Ammon's horn (tissue), 1 donor: ENCODE measurements at regions not wholly inside any gene's neighbourhood (a gene's known extent, or its start where the extent isn't known, plus 50 kb on each side); places are given as distances from the start of the nearest gene placed in this dataset.

Experiments used
- DNase-seq: peaks from one replicate; pipeline ENCODE4 v3.0.0-alpha.2; 2016; ENCODE audit warnings: low spot score

- no peak for DNase-seq
Measured at GRCh38 chr5:61823781-61824180, 482.2 kb upstream of the KIF2A start.

GRCh38 chr5:61824396-61824795 is 481.6 kb upstream of the KIF2A start:
- DNase-seq: no peak

DNA sequence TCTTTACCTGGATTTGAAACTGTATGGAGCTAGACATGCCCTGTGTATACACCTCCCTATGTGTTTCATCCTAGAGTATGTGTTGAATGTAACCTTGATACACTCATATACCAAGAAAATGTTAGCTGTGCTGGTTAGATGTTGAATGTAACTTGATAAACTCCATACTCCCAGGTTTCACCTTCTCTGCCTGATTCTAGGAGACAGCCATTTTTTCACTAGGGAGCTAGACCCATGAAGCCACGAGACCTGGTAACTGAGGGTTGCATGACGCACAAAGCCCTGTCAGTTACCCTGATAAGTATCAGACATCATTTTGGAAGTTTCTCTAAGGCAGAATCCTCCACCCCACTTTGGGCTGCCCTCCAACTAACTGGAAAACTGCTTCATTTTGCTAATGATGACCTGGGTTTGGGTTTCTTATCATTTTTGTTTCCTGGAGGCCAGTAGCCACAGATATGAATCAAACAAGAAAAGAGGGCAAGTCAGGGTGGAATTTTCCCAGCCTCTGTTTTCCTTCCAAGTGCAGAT is 478.5 kb upstream of the KIF2A start:
- no peak for DNase-seq

DNA sequence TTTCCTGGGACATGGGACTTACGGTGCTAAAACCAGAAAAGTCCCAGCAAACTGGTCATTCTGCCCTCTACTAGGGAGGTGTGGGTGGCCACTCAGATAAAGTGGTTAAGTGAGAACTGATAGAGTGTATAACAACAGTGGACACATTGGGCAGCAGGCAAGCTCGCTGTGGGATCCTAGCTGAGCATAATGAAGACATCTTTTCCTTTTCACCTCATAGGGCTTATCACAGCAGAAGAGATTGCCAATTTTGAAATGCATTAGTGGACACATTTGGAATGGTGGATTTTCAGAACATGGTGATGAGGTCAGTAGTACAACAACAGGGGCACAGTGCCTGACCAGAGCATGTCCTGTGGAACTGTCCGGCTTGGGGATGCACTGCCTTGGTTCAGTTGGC is 477.1 kb upstream of the KIF2A start:
- DNase-seq: no peak

GRCh38 chr5:61831736-61832135 is 474.3 kb upstream of the KIF2A start:
- DNase-seq: no peak

- no peak for DNase-seq
Measured at GRCh38 chr5:61837788-61838187, 468.2 kb upstream of the KIF2A start.

GRCh38 chr5:61840361-61840760 is 465.6 kb upstream of the KIF2A start:
- no peak for DNase-seq

- no peak for DNase-seq
Measured at GRCh38 chr5:61842840-61843239, 463.2 kb upstream of the KIF2A start.

DNA sequence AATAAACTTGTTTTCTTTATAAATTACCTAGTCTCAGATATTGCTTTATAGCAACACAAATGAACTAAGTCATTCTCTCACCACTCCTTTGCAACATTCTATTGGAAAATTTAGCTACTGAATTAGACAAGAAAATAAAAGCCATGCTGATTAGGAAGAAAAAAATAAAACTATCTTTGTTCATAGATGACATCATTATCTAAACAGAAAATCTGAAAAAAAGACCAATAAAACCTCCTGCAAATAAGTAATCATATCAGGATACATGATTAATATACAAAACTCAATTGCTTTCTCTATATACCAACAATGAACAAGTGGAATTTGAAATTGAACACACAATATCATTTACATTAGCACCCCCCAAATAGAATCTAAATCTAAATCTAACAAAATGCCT is 455.3 kb upstream of the KIF2A start:
- DNase-seq: no peak

DNA sequence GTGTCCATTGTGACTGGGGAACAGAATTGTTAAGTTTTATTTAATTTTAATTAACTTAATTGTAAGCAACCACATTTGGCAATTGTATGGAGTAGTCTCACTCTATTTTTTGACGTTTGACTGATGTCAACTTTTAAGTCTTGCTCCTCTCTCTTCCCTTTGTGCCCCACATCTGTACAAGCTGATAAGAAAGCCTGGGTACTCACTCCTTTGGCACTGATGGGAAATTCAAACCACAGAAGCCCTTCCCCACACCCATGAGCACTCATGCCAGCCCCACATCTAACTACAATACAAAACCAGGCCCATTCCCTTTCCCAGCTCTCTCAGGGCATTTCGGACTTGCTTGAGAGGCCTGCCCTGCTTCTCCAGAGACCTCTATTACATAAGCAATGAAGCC is 451.5 kb upstream of the KIF2A start:
- DNase-seq: no peak

GRCh38 chr5:61860978-61861377 is 445.0 kb upstream of the KIF2A start:
- no peak for DNase-seq

DNA sequence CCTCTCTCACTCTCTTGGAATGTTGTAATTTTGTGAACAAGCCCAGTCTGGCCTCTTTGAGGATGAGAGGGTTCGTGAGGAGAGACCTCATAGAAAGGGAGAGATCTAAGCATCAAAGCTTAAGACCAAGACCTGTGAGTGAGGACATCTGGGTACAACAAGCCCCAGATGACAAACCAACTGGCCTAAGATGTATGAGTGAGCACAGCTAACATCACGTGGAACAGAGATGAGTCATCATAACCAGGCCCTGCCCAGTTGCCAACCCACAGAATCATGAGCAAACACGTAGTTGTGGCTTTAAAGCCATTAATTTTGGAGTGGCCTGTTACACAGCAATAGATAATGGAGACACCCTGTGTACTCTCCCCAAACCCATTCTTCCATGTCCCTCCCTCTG is 439.1 kb upstream of the KIF2A start:
- no peak for DNase-seq

GRCh38 chr5:61869333-61869732 is 436.7 kb upstream of the KIF2A start:
- DNase-seq: no peak

DNA sequence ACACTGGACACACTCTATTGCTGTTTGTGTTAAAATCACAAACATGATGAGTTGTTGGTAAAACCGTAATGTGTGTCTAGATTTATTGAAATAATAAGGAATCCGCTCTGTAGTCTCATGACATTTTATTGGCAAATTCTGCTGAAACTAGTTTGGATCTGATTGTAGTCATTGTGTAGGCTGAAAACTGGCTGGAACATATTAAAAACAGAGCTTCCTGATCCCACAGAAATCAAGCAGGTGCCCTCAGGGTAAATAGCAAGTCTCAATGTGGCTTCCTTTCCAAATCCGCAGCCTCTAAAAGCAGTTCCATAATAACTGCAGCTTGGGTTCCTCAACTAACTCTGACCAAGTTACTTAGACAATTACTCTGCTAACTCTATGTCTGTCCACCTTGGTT is 427.5 kb upstream of the KIF2A start:
- DNase-seq: no peak

DNA sequence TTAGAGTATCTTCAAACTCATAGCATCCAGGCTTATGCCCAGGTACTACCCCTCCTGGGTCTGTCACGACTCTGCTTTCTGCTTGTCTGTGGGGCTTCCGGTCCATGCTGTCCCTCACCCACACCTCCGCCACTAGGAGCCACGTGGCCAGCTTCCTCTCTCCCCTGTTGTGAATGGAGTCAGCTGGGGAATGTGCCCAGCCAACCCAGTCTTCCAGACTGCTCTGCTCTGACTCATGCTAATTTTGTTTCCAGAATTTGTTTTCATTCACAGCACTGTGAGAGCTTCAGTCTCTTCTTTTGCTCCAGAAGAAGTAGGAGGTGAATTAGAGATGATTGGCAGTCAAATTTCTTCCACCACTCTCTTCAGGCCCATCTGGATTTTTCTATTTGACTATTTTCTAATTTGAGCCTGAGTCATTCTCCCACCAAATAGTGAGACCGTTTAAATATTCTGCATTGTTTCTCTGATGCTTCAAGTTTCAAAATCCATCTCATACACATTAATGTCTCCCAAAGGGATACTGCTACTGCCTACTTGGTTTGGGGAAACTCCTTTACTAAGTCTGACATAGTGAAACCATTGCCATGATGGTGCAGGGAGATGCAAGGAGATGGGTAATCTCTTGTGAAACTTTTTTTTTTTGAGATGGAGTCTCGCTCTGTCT is 424.1 kb upstream of the KIF2A start:
- peak; percentile 65 for DNase-seq

DNA sequence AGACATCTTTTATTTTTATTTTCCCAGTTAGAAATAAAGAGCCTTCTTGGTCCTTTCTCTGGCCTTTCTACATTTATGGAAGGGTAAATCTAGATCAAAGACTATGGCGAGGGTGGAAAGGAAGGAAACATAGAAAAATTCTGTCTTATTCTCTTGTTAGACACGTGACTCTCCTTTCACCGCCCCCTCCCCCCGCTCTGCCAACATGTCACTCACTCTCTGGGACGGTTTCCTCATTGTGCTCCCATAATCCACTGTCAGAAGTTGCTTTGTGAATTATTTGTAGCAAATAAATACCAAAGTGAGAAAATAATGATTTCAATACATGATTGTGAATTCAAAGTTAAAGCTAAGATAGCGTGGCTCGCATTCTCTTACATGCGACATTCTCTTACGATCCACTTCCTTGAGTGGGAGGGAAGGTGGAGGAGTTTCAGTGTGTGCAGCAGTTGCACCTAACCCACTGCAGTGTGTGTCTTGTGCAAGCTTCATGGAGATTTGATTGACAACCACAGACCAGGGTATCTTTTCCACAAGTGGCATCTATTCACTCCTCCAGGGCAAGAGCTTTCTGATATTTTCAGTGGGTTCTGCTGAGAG is 423.0 kb upstream of the KIF2A start:
- DNase-seq: no peak

DNA sequence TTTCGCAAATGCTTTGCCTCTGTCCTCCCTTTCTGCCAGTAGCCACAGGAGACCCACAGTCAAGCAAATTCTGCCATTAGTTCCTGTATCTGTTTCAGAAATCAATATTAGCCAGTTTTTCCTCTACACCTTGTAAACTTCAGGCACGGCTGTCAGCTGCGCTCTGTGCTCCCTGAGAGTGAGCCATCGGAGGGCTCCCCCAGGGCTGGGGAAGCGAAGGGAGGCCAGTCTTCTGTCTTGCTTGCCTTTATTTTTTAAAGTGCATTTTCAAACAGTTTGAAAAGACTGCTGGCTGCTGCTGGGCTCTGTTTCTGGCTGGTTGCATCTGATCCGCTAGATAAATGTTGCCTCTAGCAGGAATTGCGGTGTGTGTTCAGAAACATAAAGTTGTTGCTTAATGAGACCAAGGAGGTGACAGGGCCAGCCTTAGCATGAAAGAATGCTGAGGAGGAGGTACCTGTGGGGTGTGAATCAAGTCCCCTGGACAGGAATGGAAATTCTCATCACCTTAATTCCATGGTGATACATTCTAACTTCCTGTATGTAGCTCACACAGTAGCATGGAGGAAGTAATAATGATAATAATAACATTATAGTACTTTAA is 421.7 kb upstream of the KIF2A start:
- DNase-seq: no peak

DNA sequence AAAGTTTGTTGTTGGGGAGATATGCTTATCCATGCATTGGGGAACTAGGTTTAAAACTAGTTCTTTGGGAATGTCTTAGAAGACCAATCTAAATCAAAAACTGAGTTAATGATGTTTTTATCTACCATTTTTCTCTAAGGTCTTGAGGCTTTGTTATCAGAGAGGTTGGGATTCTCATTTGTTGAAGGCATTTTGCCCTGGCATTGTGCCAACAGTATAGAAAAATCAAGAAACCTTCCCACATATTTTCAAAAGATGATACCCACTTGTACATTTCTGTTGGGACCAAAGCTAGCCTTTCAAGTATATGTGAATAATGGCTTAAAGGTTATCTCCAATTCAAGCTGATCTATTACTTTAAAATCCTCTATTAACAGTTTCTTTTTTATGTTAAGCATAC is 419.8 kb upstream of the KIF2A start:
- DNase-seq: no peak

DNA sequence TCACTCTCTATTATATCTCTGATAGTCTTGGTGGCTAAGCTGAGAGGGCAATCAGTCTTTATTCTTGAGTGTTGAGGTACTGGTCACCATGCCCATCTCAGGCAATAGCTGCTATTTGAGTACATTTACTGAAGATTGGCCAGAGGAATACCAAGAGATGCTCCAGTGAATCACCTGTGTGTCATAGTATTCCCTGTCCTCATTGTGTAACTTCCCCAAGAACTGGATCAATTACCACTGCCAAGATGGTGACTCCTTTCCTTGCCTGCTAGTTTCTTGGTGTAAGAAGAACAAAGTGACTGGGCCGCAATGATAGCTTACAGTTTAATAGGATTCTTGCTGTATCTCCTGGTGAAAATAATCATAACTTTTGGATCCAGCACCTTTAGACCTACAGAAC is 418.7 kb upstream of the KIF2A start:
- no peak for DNase-seq

- DNase-seq: no peak
Measured at GRCh38 chr5:61894046-61894445, 412.0 kb upstream of the KIF2A start.

GRCh38 chr5:61896811-61897210 is 409.2 kb upstream of the KIF2A start:
- no peak for DNase-seq

GRCh38 chr5:61897251-61897650 is 408.8 kb upstream of the KIF2A start:
- DNase-seq: no peak

DNA sequence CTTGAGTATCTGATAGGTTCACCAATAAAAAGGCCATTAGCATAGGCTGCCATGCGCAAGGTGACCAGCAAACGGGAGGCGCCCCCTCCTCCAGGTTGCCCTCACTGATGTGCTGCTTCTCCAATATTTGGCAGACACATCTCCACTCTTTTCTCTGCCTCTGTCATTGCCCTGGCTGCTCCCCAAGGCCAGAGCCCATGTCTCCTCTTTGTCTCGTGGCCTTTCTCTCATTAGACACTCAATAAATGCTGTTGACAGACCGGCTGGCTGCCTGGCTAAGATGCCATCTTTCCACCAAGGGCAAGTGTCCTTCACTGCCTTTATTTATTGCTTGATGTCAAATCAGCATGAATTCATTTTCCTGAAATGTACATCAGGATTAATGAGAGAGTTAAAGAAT is 404.0 kb upstream of the KIF2A start:
- no peak for DNase-seq

DNA sequence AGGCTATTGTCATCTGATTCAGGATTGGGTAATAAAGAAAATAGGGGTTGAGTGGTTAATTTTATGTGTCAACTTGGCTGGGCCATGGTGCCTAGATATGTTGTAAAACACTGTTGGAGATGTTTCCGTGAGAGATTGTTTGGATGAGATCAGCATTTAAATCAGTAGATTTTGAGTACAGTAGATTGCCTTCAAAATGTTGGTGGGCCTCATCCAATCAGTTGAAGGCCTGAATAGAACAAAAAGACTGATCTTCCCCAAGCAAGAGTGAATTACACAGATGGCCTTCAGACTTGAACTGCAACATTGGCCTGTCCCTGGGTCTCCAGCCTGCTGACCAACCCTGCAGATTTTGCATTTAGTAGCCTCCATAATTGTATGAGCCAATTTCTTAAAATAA is 401.3 kb upstream of the KIF2A start:
- no peak for DNase-seq
